HFF-Myc (cell line): ENCODE measurements at regions not wholly inside any gene's neighbourhood (a gene's known extent, or its start where the extent isn't known, plus 50 kb on each side); places are given as distances from the start of the nearest gene placed in this dataset.

Experiments used
- DNase-seq: peaks from one replicate; pipeline ENCODE4 v3.0.0-alpha.2; 2011; ENCODE audit warnings: low read depth; ENCODE audit errors: extremely low read depth
- H3K4me3 ChIP-seq: replicated peaks from 2 replicates; pipeline ENCODE4 v1.5.1; 2011; ENCODE audit warnings: low read depth, mild to moderate bottlenecking, control low read depth, low read length
- CTCF ChIP-seq: IDR thresholded peaks from 2 replicates; pipeline ENCODE4 v1.5.1; 2012; ENCODE audit warnings: mild to moderate bottlenecking, low read depth, low read length, control low read depth; ENCODE audit errors: missing control alignments

- TF ChIP-seq CTCF, result no peak
Measured at GRCh38 chr16:52906281-52906680, 146.4 kb downstream of the CHD9NB start.

GRCh38 chr16:52896478-52897164, 156.1 kb downstream of the CHD9NB start:
- H3K4me3 ChIP-seq, result no peak overlapping the region
- DNase-seq, result no peak
- TF ChIP-seq CTCF, result no peak

More at GRCh38 chr16:52906281-52906680, 146.4 kb downstream of the CHD9NB start:
- no peak for DNase-seq
- H3K4me3 ChIP-seq, result no peak overlapping the region

- DNase-seq, result no peak
- H3K4me3 ChIP-seq, result no peak overlapping the region
- TF ChIP-seq CTCF, result no peak
Measured at GRCh38 chr16:52874042-52874441, 178.7 kb downstream of the CHD9NB start.

- TF ChIP-seq CTCF, result no peak
- DNase-seq, result no peak
Measured at GRCh38 chr16:52872731-52873130, 180.0 kb downstream of the CHD9NB start.

GRCh38 chr16:52871481-52871880, 181.2 kb downstream of the CHD9NB start:
- no peak for TF ChIP-seq CTCF
- DNase-seq, result no peak
- H3K4me3 ChIP-seq, result no peak overlapping the region

More at GRCh38 chr16:52872731-52873130, 180.0 kb downstream of the CHD9NB start:
- no peak overlapping the region for H3K4me3 ChIP-seq

GRCh38 chr16:52869243-52869642, 183.5 kb downstream of the CHD9NB start:
- TF ChIP-seq CTCF, result no peak
- no peak overlapping the region for H3K4me3 ChIP-seq
- no peak for DNase-seq

- no peak overlapping the region for H3K4me3 ChIP-seq
- DNase-seq, result no peak
- no peak for TF ChIP-seq CTCF
Measured at GRCh38 chr16:52863000-52863399, 189.7 kb downstream of the CHD9NB start.
